ENCODE measurements at regions not wholly inside any gene's neighbourhood (a gene's known extent, or its start where the extent isn't known, plus 50 kb on each side); places are given as distances from the start of the nearest gene placed in this dataset.

- TF ChIP-seq POLR2A (IDR thresholded peaks at IDR 0.05): no peak
- peak in 5 of 11 experiments; percentile 13 to 38 (median 26) for TF ChIP-seq CTCF (IDR thresholded peaks at IDR 0.05 in 8 of 11, conservative IDR thresholded peaks at IDR 0.05 in 3 of 11)
These were observed 545.8 kb upstream of the ARRDC3 start for GRCh38 chr5:91928754-91929521.

Data from spleen (tissue), 7 donors.